ENCODE measurements at regions not wholly inside any gene's neighbourhood (a gene's known extent, or its start where the extent isn't known, plus 50 kb on each side); places are given as distances from the start of the nearest gene placed in this dataset.

- TF ChIP-seq CTCF (IDR thresholded peaks at IDR 0.05), result no peak
- TF ChIP-seq POLR2A (IDR thresholded peaks at IDR 0.05), result no peak
Measured at GRCh38 chr6:175680-176079, 116.6 kb upstream of the DUSP22 start.
